Smooth muscle cell (in vitro differentiated cells): ENCODE measurements at regions not wholly inside any gene's neighbourhood (a gene's known extent, or its start where the extent isn't known, plus 50 kb on each side); places are given as distances from the start of the nearest gene placed in this dataset.

Source experiments
- DNase-seq: peaks from one replicate; lab custom pipeline; 2025; ENCODE audit not compliant: unreplicated experiment; lab: John Stamatoyannopoulos, UW
- H2AFZ ChIP-seq: fragments of 200-600 bp; sonication (generic); 2 replicates; pipeline ENCODE4 v1.6.0; 2016; ENCODE audit warnings: antibody characterized with exemption, low read depth, mild to moderate bottlenecking
- H3F3A ChIP-seq: fragments of 200-600 bp; sonication (generic); 2 replicates; pipeline ENCODE4 v1.6.0; 2017; ENCODE audit warnings: antibody characterized with exemption, low read depth
- H3K27ac ChIP-seq: fragments of 200-600 bp; sonication (generic); 2 replicates; pipeline ENCODE4 v1.5.1; 2016; ENCODE audit warnings: low read depth, mild to moderate bottlenecking
- H3K27me3 ChIP-seq: fragments of 200-600 bp; sonication (generic); 2 replicates; pipeline ENCODE4 v1.6.1; 2016; ENCODE audit warnings: low read depth, mild to moderate bottlenecking
- H3K36me3 ChIP-seq: fragments of 200-600 bp; sonication (generic); 2 replicates; pipeline ENCODE4 v1.5.1; 2016; ENCODE audit warnings: low read depth
- H3K4me1 ChIP-seq: fragments of 200-600 bp; sonication (generic); 2 replicates; pipeline ENCODE4 v1.5.1; 2016; ENCODE audit warnings: low read depth
- H3K4me2 ChIP-seq: fragments of 200-600 bp; sonication (generic); 2 replicates; pipeline ENCODE4 v1.6.0; 2016; ENCODE audit warnings: mild to moderate bottlenecking
- H3K4me3 ChIP-seq: fragments of 200-600 bp; sonication (generic); 2 replicates; pipeline ENCODE4 v1.5.1; 2016; ENCODE audit warnings: mild to moderate bottlenecking
- H3K79me2 ChIP-seq: fragments of 200-600 bp; sonication (generic); 2 replicates; pipeline ENCODE4 v1.6.0; 2016; ENCODE audit warnings: low read depth, mild to moderate bottlenecking
- H3K9ac ChIP-seq: fragments of 200-600 bp; sonication (generic); 2 replicates; pipeline ENCODE4 v1.6.0; 2016; ENCODE audit warnings: low read depth
- H3K9me3 ChIP-seq: fragments of 200-600 bp; sonication (generic); replicated peaks from 2 replicates; pipeline ENCODE4 v1.5.1; 2016; ENCODE audit warnings: low read depth
- H4K20me1 ChIP-seq: fragments of 200-600 bp; sonication (generic); 2 replicates; pipeline ENCODE4 v1.6.0; 2016; ENCODE audit warnings: low read depth
- WGBS: methylation state at CpG from one replicate; pipeline ENCODE4 v1.1.7; 2016; ENCODE audit warnings: low lambda C conversion rate; 5-methylcytosine and 5-hydroxymethylcytosine counted together
- TF ChIP-seq, protein P1 (sequence below): fragments of 200-600 bp; sonication (generic); IDR thresholded peaks from 2 replicates; pipeline ENCODE4 v1.5.1; 2017; ENCODE audit warnings: borderline replicate concordance, mild to moderate bottlenecking, antibody characterized with exemption; ENCODE audit not compliant: insufficient read depth, poor library complexity, severe bottlenecking

DNA sequence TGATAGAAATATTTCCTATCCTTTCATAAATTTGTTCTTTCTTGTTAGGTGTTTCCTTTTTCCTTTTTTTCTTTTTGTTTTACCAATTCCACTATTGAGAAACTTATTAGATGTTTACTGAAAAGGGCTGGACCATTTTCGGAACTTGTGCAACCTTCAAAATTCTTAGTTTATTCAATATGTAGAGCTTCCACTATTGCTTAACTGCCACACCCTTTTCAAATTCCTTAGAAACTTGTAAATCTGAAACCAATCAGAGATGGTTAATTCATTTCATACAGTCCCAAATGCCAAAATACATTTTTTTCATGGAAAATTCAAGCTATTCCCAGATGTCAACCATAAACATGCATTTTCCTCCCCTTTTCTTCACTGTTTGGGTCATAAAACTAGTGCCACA, 66.1 kb upstream of the SLC39A8 start:
- Histone ChIP-seq H4K20me1 (no peaks in the 10 kb centered on the region), H3K4me1 (no peaks in the 10 kb centered on the region), H3K4me3 (no peak overlapping the region), H3K9ac (no peak overlapping the region), H3K27ac (no peak overlapping the region), H3K36me3 (no peaks in the 10 kb centered on the region), H3K9me3 (no peaks in the 10 kb centered on the region), H3K4me2 (no peak overlapping the region), H3K79me2 (no peaks in the 10 kb centered on the region), H3F3A (no peaks in the 10 kb centered on the region), H2AFZ (no peak overlapping the region), H3K27me3 (no peaks in the 10 kb centered on the region)
- TF ChIP-seq, protein P1, sequence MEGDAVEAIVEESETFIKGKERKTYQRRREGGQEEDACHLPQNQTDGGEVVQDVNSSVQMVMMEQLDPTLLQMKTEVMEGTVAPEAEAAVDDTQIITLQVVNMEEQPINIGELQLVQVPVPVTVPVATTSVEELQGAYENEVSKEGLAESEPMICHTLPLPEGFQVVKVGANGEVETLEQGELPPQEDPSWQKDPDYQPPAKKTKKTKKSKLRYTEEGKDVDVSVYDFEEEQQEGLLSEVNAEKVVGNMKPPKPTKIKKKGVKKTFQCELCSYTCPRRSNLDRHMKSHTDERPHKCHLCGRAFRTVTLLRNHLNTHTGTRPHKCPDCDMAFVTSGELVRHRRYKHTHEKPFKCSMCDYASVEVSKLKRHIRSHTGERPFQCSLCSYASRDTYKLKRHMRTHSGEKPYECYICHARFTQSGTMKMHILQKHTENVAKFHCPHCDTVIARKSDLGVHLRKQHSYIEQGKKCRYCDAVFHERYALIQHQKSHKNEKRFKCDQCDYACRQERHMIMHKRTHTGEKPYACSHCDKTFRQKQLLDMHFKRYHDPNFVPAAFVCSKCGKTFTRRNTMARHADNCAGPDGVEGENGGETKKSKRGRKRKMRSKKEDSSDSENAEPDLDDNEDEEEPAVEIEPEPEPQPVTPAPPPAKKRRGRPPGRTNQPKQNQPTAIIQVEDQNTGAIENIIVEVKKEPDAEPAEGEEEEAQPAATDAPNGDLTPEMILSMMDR, result no peak
- DNase-seq, result no peak
- 95% methylated on average over 1 of the region's 1 CpG for WGBS

DNA sequence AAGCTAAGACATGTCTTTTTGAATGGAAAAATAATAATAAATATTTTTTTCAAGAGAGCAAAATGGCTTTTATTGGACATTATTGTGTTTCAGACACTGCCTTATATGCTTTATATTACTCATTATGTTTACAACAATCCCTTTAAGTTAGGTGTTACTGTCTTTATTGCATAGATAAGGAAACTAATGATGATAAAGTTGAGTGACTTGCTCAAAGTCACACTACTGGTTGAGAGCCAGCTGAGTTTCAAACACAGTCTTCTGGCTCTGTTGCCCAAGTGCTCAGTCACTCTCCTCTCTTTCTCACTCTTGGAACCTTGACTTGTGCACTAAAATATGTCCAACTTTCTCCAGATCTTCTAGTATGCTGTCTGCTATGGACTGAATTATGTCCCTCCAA, 71.5 kb upstream of the SLC39A8 start:
- H3K9me3 ChIP-seq, result no peaks in the 10 kb centered on the region
- H4K20me1 ChIP-seq, result no peaks in the 10 kb centered on the region
- no peaks in the 10 kb centered on the region for H3K27me3 ChIP-seq
- H3K4me2 ChIP-seq, result no peak overlapping the region
- no peak overlapping the region for H3K27ac ChIP-seq
- H3K36me3 ChIP-seq, result no peaks in the 10 kb centered on the region
- H3K9ac ChIP-seq, result no peak overlapping the region
- no peak overlapping the region for H3K4me3 ChIP-seq
- TF ChIP-seq, protein P1, result no peak
- no peaks in the 10 kb centered on the region for H3F3A ChIP-seq
- no peaks in the 10 kb centered on the region for H3K79me2 ChIP-seq
- DNase-seq, result no peak
- H2AFZ ChIP-seq, result no peak overlapping the region
- H3K4me1 ChIP-seq, result no peaks in the 10 kb centered on the region

- no peak overlapping the region for H3K4me2 ChIP-seq
- no peaks in the 10 kb centered on the region for H3K4me1 ChIP-seq
- no peak overlapping the region for H3K4me3 ChIP-seq
- no peak overlapping the region for H3K9ac ChIP-seq
- no peaks in the 10 kb centered on the region for H3K79me2 ChIP-seq
- WGBS, result 63% methylated on average over 1 of the region's 1 CpG
- DNase-seq, result no peak
- no peaks in the 10 kb centered on the region for H3K9me3 ChIP-seq
- no peaks in the 10 kb centered on the region for H3K27me3 ChIP-seq
- H2AFZ ChIP-seq, result no peak overlapping the region
- no peaks in the 10 kb centered on the region for H4K20me1 ChIP-seq
- no peak overlapping the region for H3K27ac ChIP-seq
- H3K36me3 ChIP-seq, result no peaks in the 10 kb centered on the region
- H3F3A ChIP-seq, result no peaks in the 10 kb centered on the region
- TF ChIP-seq, protein P1, result no peak
Observed at GRCh38 chr4:102420563-102421398, 75.5 kb upstream of the SLC39A8 start.

GRCh38 chr4:102422843-102423242, 77.6 kb upstream of the SLC39A8 start:
- Histone ChIP-seq H3K36me3 (no peaks in the 10 kb centered on the region), H4K20me1 (no peaks in the 10 kb centered on the region), H3K4me1 (no peaks in the 10 kb centered on the region), H3K27me3 (no peaks in the 10 kb centered on the region), H3K9ac (no peak overlapping the region), H2AFZ (no peak overlapping the region), H3K9me3 (no peaks in the 10 kb centered on the region), H3K27ac (no peak overlapping the region), H3K4me3 (no peak overlapping the region), H3F3A (no peaks in the 10 kb centered on the region), H3K79me2 (no peaks in the 10 kb centered on the region), H3K4me2 (no peak overlapping the region)
- 86% methylated on average over 2 of the region's 2 CpGs for WGBS
- DNase-seq, result no peak
- TF ChIP-seq, protein P1, result no peak
